Activated naive CD4-positive, alpha-beta T cell treated with anti-CD3 and anti-CD28 coated beads, Interleukin-2, amount 10 ng/mL, durations not matched to agents 7 days and 5 days (primary cell): ENCODE measurements at regions not wholly inside any gene's neighbourhood (a gene's known extent, or its start where the extent isn't known, plus 50 kb on each side); places are given as distances from the start of the nearest gene placed in this dataset.
"Not testable (repeated sequence)": the region's sequence is repeated elsewhere in the genome, so short reads cannot be mapped to it uniquely, and the experiment has no call there.

Experiments
- CTCF ChIA-PET: fragments of 350-600 bp; sonication (Branson Sonifier 250); formaldehyde crosslinking; loops from one replicate; lab custom pipeline; 2021; ENCODE audit warnings: antibody characterized with exemption; lab: Charles Lee
- DNase-seq: peaks from one replicate; pipeline ENCODE4 v3.0.0-alpha.2; 2020
- H3K27ac Mint-ChIP-seq: one replicate; pipeline ENCODE4 v1.8.0; 2021; ENCODE audit warnings: mild to moderate bottlenecking, moderate library complexity, mixed read lengths
- H3K27me3 Mint-ChIP-seq: one replicate; pipeline ENCODE4 v1.8.0; 2021; ENCODE audit warnings: mild to moderate bottlenecking, mixed read lengths
- H3K36me3 Mint-ChIP-seq: one replicate; pipeline ENCODE4 v1.8.0; 2021; ENCODE audit warnings: mixed read lengths
- H3K4me1 Mint-ChIP-seq: one replicate; pipeline ENCODE4 v1.8.0; 2021; ENCODE audit warnings: mixed read lengths
- H3K4me3 Mint-ChIP-seq: one replicate; pipeline ENCODE4 v1.8.0; 2021; ENCODE audit warnings: mild to moderate bottlenecking, moderate library complexity, mixed read lengths
- H3K9me3 Mint-ChIP-seq: one replicate; pipeline ENCODE4 v1.8.0; 2021; ENCODE audit warnings: mixed read lengths

DNA sequence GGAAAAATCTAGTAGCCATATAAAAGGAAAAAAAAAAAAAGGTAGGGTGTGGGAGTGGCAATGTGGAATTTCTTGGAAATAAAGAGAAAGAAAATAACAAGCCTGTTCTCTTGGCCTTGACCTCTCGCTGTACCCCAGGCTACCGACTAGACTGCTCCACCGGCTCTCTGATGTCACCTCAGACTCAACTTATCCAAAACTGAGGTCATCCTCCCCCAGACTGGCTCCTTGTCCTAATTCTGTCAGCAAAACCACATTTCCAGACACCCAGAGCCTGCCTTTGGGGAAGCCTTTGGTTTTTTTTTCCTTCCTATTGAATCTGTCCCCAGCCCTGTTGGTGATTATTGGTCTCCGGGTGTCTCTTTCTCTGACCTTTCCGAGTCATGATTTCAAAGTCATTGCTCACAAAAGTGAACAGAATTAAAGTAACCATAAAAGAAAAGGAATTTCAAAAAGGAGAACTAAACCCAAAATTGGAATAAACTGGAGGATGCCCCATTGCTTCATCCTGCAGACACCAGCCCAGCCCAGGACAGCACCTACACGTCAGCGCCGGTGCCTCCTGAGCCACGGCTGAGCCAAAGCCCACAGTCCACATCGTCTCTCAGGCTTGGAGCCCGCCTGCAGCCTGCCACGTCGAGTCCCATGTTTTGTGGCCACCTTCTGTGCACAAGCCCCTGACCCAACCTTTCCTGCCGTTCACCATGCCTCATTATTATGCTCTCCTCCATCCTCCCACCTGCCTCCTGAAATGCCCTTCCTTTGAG, 170.7 kb downstream of the MYLK4 start:
- DNase-seq: no peak
- H3K27me3 Mint-ChIP-seq: peaks cover 33% of the 10 kb centered on the region
- CTCF ChIA-PET: no interaction called here
- no peaks in the 10 kb centered on the region for H3K4me1 Mint-ChIP-seq
- H3K27ac Mint-ChIP-seq: no peak overlapping the region
- no peak overlapping the region for H3K4me3 Mint-ChIP-seq
- no peaks in the 10 kb centered on the region for H3K9me3 Mint-ChIP-seq
- H3K36me3 Mint-ChIP-seq: no peaks in the 10 kb centered on the region

DNA sequence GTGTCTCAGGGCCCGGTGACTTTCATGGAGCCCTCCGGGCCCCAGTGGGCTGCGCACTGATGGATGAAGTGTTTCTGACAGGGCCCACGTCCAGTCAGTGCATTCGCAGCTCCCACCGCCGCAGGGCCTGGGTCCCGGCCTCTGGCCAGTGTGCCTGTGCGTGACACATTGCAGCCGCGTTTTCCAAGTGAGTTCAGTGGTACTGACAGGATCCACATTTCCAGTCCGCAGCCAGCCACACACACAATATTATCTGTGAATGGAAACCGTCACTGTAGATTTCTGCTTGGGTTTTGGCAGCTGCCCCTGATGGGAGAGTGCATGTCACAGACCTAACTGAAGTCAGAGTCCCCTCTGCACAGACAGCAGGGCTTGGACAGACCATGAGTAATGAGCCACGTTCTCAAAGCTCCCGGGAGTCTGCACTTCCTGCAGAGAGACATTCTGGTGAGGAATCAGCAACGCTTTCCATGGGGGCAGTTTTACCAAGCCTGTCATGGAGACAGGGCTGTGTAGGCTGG, 171.4 kb downstream of the MYLK4 start:
- CTCF ChIA-PET: no interaction called here

DNA sequence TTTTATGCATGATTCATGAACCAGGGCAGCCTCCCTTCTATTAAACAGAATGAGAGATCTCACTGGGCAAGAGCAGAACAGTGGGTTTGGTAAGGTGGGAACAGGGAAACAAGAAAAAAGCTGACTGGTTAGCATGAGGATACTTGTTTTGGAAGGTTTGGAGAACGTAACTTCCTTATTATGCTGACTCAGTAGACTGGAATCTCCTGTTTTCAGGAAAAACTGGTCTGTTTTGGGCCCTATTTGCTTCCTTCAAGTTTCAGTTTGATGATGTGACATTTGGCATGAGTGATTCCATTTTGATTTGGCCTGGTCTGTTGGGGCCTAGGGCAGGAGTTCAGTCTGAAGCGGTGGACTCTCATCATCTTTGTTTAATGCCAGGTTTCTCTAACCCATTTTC, 172.0 kb downstream of the MYLK4 start:
- CTCF ChIA-PET: no interaction called here
- no peak overlapping the region for H3K27ac Mint-ChIP-seq
- H3K36me3 Mint-ChIP-seq: no peaks in the 10 kb centered on the region
- H3K4me1 Mint-ChIP-seq: no peaks in the 10 kb centered on the region
- no peak for DNase-seq
- peaks cover 35% of the 10 kb centered on the region for H3K27me3 Mint-ChIP-seq
- no peak overlapping the region for H3K4me3 Mint-ChIP-seq
- no peaks in the 10 kb centered on the region for H3K9me3 Mint-ChIP-seq

More for the DNA sequence above, 171.4 kb downstream of the MYLK4 start:
- no peaks in the 10 kb centered on the region for H3K9me3 Mint-ChIP-seq
- H3K4me3 Mint-ChIP-seq: no peak overlapping the region
- H3K4me1 Mint-ChIP-seq: no peaks in the 10 kb centered on the region
- no peak overlapping the region for H3K27ac Mint-ChIP-seq
- DNase-seq: no peak
- peaks cover 35% of the 10 kb centered on the region for H3K27me3 Mint-ChIP-seq
- no peaks in the 10 kb centered on the region for H3K36me3 Mint-ChIP-seq

DNA sequence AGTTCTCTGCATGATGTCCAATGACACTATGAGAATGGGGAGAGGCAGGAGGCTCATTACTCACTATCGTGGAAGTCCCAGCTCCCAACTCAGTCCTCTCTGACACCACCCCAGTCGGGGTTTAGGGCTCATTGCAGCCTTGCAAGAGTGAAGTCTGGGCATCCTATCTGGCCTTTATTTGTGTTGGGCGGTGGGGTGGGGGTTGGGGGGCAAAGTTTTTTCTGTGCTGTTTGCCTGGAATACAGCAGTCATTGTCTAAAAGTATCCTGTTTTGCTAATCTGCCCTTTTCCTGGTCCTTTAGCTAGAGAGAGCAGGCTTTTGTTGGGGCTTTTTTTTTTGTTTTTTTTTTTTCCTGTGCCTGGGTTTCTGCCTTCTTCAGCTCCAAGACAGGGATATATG, 174.2 kb downstream of the MYLK4 start:
- Mint-ChIP-seq H3K36me3 (no peaks in the 10 kb centered on the region), H3K9me3 (no peaks in the 10 kb centered on the region), H3K4me1 (no peaks in the 10 kb centered on the region), H3K4me3 (no peak overlapping the region), H3K27me3 (peaks cover 39% of the 10 kb centered on the region), H3K27ac (no peak overlapping the region)
- CTCF ChIA-PET: no interaction called here
- DNase-seq: no peak

DNA sequence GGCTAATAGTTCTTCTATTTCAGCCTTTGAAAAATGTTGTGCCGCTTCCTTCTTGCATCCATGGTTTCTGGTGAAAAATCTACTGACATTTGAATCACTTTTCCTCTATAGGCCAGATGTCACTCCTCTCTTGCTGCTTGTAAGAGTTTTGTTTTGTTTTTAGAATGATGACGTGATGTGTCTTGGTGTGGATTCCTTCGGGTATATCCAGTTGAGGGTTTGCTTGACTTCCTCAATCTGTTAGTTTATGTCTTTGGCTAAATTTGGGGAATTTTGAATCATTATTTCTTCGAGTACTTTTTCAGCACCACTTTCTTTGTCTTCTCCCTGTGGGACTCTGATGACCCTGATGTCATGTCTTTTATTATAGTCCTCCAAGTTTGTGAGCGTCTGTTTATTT, 175.5 kb downstream of the MYLK4 start:
- no peak overlapping the region for H3K27ac Mint-ChIP-seq
- no peak overlapping the region for H3K4me3 Mint-ChIP-seq
- DNase-seq: no peak
- CTCF ChIA-PET: no interaction called here
- no peaks in the 10 kb centered on the region for H3K4me1 Mint-ChIP-seq
- peaks cover 38% of the 10 kb centered on the region for H3K27me3 Mint-ChIP-seq
- H3K36me3 Mint-ChIP-seq: no peaks in the 10 kb centered on the region
- no peaks in the 10 kb centered on the region for H3K9me3 Mint-ChIP-seq

GRCh38 chr6:2569420-2569819, 181.3 kb downstream of the MYLK4 start:
- H3K27me3 Mint-ChIP-seq, H3K4me3 Mint-ChIP-seq, H3K36me3 Mint-ChIP-seq, H3K4me1 Mint-ChIP-seq, CTCF ChIA-PET, DNase-seq, H3K9me3 Mint-ChIP-seq, H3K27ac Mint-ChIP-seq: not testable (repeated sequence)

DNA sequence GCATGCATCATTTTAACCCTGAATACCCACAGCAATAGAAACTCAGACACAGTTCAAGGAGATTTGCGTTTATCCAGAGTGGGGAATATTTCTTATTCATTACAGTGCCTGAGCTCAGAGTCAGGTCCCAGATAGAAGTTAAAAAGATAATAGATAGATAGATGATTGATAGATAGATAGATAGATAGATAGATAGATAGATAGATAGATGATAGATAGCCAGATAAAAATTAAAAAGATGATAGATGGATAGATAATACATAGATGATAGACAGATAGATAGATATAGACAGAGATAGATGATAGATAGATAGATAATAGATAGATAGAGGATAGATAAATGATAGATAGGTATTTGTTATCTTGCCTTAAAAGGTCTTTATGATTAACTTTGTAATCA, 184.7 kb downstream of the MYLK4 start:
- DNase-seq: no peak
- Mint-ChIP-seq H3K36me3 (no peaks in the 10 kb centered on the region), H3K27me3 (peaks cover 13% of the 10 kb centered on the region), H3K4me3 (no peak overlapping the region), H3K9me3 (peaks cover 4% of the 10 kb centered on the region), H3K27ac (no peak overlapping the region), H3K4me1 (peaks cover 7% of the 10 kb centered on the region)
- CTCF ChIA-PET: no interaction called here

DNA sequence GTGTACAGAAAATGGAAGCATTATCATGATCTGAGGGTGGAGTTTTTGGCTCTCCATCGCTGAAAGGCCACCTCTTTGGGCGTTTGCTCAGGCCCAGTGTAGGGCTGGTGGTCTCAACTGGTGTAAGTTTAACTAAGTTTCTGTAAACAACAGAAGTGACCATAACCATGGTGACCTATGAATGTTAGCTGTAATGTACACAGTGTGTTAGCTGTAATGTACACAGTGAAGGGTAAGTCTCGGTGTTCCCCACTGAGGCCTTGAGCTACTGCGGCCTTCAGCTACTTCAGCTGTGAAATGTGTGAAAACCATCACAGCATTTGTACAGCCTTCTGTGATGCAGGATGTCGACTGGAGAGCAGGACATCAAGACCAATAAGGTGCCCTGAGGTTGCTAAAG, 185.2 kb downstream of the MYLK4 start:
- DNase-seq: no peak
- Mint-ChIP-seq H3K36me3 (no peaks in the 10 kb centered on the region), H3K4me3 (no peak overlapping the region), H3K4me1 (peaks cover 7% of the 10 kb centered on the region), H3K27ac (no peak overlapping the region), H3K9me3 (peaks cover 4% of the 10 kb centered on the region), H3K27me3 (peaks cover 17% of the 10 kb centered on the region)
- CTCF ChIA-PET: no interaction called here

- Mint-ChIP-seq H3K27ac (no peak overlapping the region), H3K36me3 (no peaks in the 10 kb centered on the region), H3K4me3 (no peak overlapping the region), H3K9me3 (peaks cover 2% of the 10 kb centered on the region), H3K4me1 (peaks cover 7% of the 10 kb centered on the region), H3K27me3 (peaks cover 31% of the 10 kb centered on the region)
- CTCF ChIA-PET: interaction anchor here (1.2 kb wide), 2 partner anchors 56 to 71 kb away, joined by 3 to 4 read pairs; no protein-coding TSS in a partner anchor
- DNase-seq: no peak
These were observed 187.1 kb downstream of the MYLK4 start for GRCh38 chr6:2563635-2564034.

DNA sequence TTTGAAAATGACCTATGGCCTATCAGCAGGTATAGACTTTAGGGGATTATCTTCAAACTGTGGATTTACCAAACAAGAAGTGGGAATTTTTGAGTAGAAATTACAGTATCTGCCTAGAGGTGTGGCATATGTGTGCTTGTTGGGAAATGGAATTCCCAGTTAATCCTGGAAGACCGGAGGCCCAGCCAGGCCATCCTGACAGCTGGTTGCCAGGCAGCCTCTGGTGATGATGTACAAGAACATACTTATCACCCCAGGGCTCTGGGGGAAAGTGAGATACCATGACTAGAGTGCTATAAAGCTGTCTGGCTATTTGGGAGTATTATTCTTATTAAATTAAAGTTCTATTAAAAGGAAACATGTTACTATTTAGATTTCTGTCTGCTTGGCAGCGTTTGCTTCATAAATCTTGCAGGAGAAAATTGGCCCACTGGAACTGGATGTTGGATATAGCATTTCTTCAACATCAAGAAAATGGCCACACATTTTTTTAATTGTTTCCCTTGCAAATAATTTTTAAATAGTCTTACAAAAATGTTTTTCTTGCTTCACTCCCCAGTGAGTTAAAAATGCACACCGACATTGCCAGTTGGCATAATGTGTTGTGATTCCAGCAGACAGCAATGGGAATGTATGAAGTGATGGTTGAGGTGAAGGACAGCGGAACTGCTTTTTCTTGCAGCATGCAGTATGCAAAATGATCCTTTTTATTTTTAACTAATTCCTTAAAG, 187.8 kb downstream of the MYLK4 start:
- H3K27me3 Mint-ChIP-seq: peaks cover 39% of the 10 kb centered on the region

GRCh38 chr6:2560917-2561698, 189.6 kb downstream of the MYLK4 start:
- Mint-ChIP-seq H3K9me3 (peaks cover 2% of the 10 kb centered on the region), H3K36me3 (no peaks in the 10 kb centered on the region), H3K4me1 (peaks cover 7% of the 10 kb centered on the region), H3K4me3 (no peak overlapping the region), H3K27me3 (peaks cover 53% of the 10 kb centered on the region), H3K27ac (no peak overlapping the region)
- no peak for DNase-seq
- CTCF ChIA-PET: interaction anchor here (0.8 kb wide), 1 partner anchor 189 kb away, joined by 3 read pairs; the partner anchor contains the start of gene MYLK4

More for the DNA sequence above, 187.8 kb downstream of the MYLK4 start:
- Mint-ChIP-seq H3K9me3 (peaks cover 2% of the 10 kb centered on the region), H3K4me3 (no peak overlapping the region), H3K27ac (no peak overlapping the region), H3K36me3 (no peaks in the 10 kb centered on the region), H3K4me1 (peaks cover 7% of the 10 kb centered on the region)
- CTCF ChIA-PET: interaction anchor here (1.2 kb wide), 1 partner anchor 72 kb away, joined by 4 read pairs; no protein-coding TSS in a partner anchor
- no peak for DNase-seq

GRCh38 chr6:2560140-2560818, 190.4 kb downstream of the MYLK4 start:
- no peak for DNase-seq
- no peak overlapping the region for H3K4me3 Mint-ChIP-seq
- H3K27ac Mint-ChIP-seq: no peak overlapping the region
- no peaks in the 10 kb centered on the region for H3K36me3 Mint-ChIP-seq
- H3K9me3 Mint-ChIP-seq: peaks cover under 1% of the 10 kb centered on the region
- CTCF ChIA-PET: no interaction called here
- peaks cover 61% of the 10 kb centered on the region for H3K27me3 Mint-ChIP-seq
- H3K4me1 Mint-ChIP-seq: peaks cover 7% of the 10 kb centered on the region

DNA sequence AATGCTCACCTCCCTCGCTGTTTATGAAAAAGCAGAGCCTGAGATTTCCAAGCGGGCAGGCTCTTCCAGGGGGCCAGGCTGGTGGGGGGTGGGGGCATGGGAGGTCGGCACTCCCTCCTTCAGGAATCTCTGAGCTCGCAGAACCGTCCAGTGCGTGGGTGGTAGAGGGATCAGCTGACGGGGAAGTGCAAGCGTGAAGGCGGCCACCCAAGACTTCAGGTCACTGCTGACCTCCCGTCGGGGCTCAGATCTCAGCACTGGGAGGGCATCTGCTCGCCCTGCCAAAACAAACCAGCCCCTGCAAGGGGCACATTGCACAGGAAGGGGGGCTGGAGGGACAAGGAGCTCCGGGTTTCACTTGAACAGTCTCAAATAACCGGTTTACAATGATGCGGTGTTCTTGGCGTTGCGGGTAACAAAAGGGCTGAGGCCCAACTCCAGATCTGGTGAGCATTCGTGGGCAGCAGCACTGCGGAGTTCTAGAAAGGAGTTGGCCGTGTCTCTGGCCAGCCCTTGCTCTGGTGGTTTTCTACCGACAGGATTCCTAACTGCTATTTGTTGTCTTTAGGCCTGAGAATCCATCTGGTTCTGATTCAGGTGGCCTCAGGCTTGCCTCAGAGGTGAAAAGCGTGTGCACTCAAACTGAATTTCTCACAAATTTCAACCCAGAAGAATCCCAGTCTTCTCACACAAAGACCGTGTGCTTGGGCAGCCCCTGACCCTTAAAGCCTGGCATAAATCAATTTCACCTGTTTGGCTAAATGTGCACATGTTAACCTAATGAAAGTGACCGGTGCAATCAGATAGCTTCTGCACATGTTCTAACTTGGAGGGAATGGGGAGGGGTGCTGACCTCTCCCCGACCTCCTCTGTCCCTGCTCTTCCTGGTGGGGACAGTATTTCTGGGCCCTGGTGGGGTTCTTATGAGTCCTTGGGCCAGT, 191.6 kb downstream of the MYLK4 start:
- H3K9me3 Mint-ChIP-seq: no peaks in the 10 kb centered on the region
- peaks cover 68% of the 10 kb centered on the region for H3K27me3 Mint-ChIP-seq
- no peak overlapping the region for H3K4me3 Mint-ChIP-seq
- peaks cover 6% of the 10 kb centered on the region for H3K4me1 Mint-ChIP-seq
- CTCF ChIA-PET: interaction anchor here (0.7 kb wide), 1 partner anchor 28 kb away, joined by 3 read pairs; no protein-coding TSS in a partner anchor
- no peak for DNase-seq
- no peaks in the 10 kb centered on the region for H3K36me3 Mint-ChIP-seq
- no peak overlapping the region for H3K27ac Mint-ChIP-seq
